ENCODE measurements at regions not wholly inside any gene's neighbourhood (a gene's known extent, or its start where the extent isn't known, plus 50 kb on each side); places are given as distances from the start of the nearest gene placed in this dataset.

DNA sequence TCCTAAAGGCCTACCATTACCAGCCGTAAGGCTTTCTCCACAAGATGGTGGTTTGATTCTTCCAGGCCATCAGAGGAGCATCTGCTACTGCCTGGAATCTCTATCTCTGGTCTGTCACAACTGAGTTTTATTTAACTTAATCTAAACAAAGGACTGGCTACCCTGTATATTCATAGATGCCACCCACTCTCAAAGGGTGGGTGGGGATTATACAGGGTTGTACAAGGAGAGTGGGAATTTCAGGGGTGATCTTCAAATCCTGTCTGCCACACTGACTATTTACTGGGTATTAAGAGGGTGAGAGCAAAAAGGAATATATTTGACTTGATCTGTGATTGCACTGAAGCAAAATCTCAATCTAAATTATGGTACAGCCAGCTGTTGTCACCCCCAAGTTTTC, 253.3 kb downstream of the MBNL1 start:
- TF ChIP-seq POLR2A (IDR thresholded peaks at IDR 0.05; ENCODE audit: low read length) (no peak), RARB (CRISPR knock-in tag; IDR thresholded peaks at IDR 0.05) (no peak), POLR2AphosphoS2 (conservative IDR thresholded peaks at IDR 0.05; ENCODE audit: low read length) (no peak), RFX5 (IDR thresholded peaks at IDR 0.05) (no peak), HOXA7 (CRISPR knock-in tag; IDR thresholded peaks at IDR 0.05) (no peak)
- TF ChIP-seq, protein P1, sequence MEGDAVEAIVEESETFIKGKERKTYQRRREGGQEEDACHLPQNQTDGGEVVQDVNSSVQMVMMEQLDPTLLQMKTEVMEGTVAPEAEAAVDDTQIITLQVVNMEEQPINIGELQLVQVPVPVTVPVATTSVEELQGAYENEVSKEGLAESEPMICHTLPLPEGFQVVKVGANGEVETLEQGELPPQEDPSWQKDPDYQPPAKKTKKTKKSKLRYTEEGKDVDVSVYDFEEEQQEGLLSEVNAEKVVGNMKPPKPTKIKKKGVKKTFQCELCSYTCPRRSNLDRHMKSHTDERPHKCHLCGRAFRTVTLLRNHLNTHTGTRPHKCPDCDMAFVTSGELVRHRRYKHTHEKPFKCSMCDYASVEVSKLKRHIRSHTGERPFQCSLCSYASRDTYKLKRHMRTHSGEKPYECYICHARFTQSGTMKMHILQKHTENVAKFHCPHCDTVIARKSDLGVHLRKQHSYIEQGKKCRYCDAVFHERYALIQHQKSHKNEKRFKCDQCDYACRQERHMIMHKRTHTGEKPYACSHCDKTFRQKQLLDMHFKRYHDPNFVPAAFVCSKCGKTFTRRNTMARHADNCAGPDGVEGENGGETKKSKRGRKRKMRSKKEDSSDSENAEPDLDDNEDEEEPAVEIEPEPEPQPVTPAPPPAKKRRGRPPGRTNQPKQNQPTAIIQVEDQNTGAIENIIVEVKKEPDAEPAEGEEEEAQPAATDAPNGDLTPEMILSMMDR (IDR thresholded peaks at IDR 0.05): no peak

All from A549 (cell line).